Heart right ventricle (tissue), 16 donors: ENCODE measurements at regions not wholly inside any gene's neighbourhood (a gene's known extent, or its start where the extent isn't known, plus 50 kb on each side); places are given as distances from the start of the nearest gene placed in this dataset.

Source experiments
- ATAC-seq, 8 donors: fragments of 200-7000 bp; cut with Tn5 transposase; one replicate each; pipeline ENCODE4 v1.9.1; 2020; ENCODE audit warnings: mild to moderate bottlenecking in 8 of 8, moderate library complexity in 8 of 8, moderate number of reproducible peaks in 1 of 8
- DNase-seq, 2 donors: peaks; one replicate each; pipeline ENCODE4 v3.0.0-alpha.2; 2020
- H3K27ac ChIP-seq, 10 donors: fragments of 200-600 bp; sonication (generic) in 2 of 10; one replicate each; pipeline versions ENCODE4 v1.5.0 to v1.8.0; 2020 to 2022; ENCODE audit warnings: mild to moderate bottlenecking in 3 of 10
- H3K27me3 ChIP-seq, 7 donors: fragments of 200-600 bp; one replicate each; pipeline ENCODE4 v1.8.0; 2021 to 2022; ENCODE audit warnings: mild to moderate bottlenecking in 2 of 7
- H3K36me3 ChIP-seq, 9 donors: fragments of 200-600 bp; sonication (generic) in 1 of 9; one replicate each; pipeline versions ENCODE4 v1.5.0 to v1.8.0; 2020 to 2022; ENCODE audit warnings: mild to moderate bottlenecking in 2 of 9
- H3K4me1 ChIP-seq, 9 donors: fragments of 200-600 bp; sonication (generic) in 1 of 9; one replicate each; pipeline versions ENCODE4 v1.5.0 to v1.8.0; 2020 to 2022; ENCODE audit warnings: mild to moderate bottlenecking in 4 of 9
- H3K4me3 ChIP-seq, 10 donors: fragments of 200-600 bp; sonication (generic) in 2 of 10; one replicate each; pipeline versions ENCODE4 v1.5.0 to v1.8.0; 2020 to 2022; ENCODE audit warnings: mild to moderate bottlenecking in 7 of 10, moderate library complexity in 2 of 10
- H3K9me3 ChIP-seq, 11 donors: fragments of 200-600 bp in 10 of 11; sonication (generic) in 2 of 11; one replicate each; pipeline versions ENCODE4 v1.5.0 to v1.8.0; 2013 to 2022; ENCODE audit warnings: mild to moderate bottlenecking in 2 of 11, control low read depth in 1 of 11, moderate library complexity in 1 of 11
- WGBS, 2 donors: extraction: QIAGEN DNeasy Blood & Tissue Kit; methylation state at CpG; one replicate each; pipeline ENCODE4 v1.1.7; 2013; ENCODE audit warnings: inconsistent platforms in 1 of 2; 5-methylcytosine and 5-hydroxymethylcytosine counted together
- intact Hi-C, 10 donors: fragments of 100-400 bp; cut with DNase I; formaldehyde crosslinking; loops; one replicate each; pipeline versions ENCODE4 v1.11.1 to v1.14.2; 2022
- TF ChIP-seq, protein P1 (sequence below), 9 donors: fragments of 200-600 bp; sonication (generic) in 2 of 9; IDR thresholded peaks; one replicate each; pipeline versions ENCODE4 v1.5.0 to v1.8.0; 2021 to 2022; ENCODE audit warnings: antibody characterized with exemption in 9 of 9, mild to moderate bottlenecking in 5 of 9, moderate library complexity in 1 of 9
- donor health status: Arrhythmogenic right ventricular cardiomyopathy.
- donor health status: ischemic (EF 13 %, LVEDD 7.1; RV severe dilation, severe dysfunction).
- donor health status: healthy with polysubstance abuse.
- donor health status: DM: no; HTN: yes; CAD: no.
- donor health status: DM: no; HTN: no; CAD: no.
- donor health status: ischemic (EF 25% LVEDD 6.9; RV normal size, moderate dysfunction).
- donor health status: ischemic (EF 25% LVEDD 5.7; RV mildly dilated, moderate dysfunction).
- donor health status: healthy.
- donor health status: DM: yes; HTN: yes; CAD: no.
- donor health status: Ischemic cardiomyopathy.
- donor health status: ischemic (EF 35%, LVEDD 5.7; RV mildly dilated, moderate dysfunction).
- donor health status: nonischemic (EF 11% LVEDD 7.7; RV severe dilation, severe dysfunction).
- donor health status: DM: yes; HTN: yes; CAD: no.
- donor health status: PGD.
- donor health status: ischemic (EF 29% LVEDD 5.4; RV normal size, mild dysfunction).
- donor health status: nonischemic (EF 23%, LVEDD 6.1; RV moderate dilation, normal function).

DNA sequence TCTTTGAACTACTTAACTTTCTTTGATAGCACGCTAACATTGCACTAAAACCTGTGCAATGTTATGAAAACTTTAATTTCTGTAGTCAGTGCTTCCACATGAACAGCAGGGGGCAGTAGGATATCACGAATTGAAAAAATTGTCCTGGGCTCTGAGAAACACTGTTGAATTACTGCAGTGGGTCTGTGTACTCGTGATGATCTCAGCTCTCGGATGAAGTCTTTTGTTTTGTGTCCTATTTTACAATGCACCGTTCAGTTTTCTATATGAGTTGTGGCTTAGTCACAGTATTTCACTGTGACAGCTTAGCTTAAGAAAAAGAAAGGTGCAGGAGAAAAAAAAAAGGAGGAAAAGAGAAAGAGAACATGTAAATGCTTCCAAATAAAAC lies 141.3 kb upstream of the CCDC54 start:
- TF ChIP-seq, protein P1, sequence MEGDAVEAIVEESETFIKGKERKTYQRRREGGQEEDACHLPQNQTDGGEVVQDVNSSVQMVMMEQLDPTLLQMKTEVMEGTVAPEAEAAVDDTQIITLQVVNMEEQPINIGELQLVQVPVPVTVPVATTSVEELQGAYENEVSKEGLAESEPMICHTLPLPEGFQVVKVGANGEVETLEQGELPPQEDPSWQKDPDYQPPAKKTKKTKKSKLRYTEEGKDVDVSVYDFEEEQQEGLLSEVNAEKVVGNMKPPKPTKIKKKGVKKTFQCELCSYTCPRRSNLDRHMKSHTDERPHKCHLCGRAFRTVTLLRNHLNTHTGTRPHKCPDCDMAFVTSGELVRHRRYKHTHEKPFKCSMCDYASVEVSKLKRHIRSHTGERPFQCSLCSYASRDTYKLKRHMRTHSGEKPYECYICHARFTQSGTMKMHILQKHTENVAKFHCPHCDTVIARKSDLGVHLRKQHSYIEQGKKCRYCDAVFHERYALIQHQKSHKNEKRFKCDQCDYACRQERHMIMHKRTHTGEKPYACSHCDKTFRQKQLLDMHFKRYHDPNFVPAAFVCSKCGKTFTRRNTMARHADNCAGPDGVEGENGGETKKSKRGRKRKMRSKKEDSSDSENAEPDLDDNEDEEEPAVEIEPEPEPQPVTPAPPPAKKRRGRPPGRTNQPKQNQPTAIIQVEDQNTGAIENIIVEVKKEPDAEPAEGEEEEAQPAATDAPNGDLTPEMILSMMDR (IDR thresholded peaks at IDR 0.05): peak; percentile 79 to 94 (median 89)
- Histone ChIP-seq H3K27ac (peak overlapping the region in 9 of 10 donors; percentile 26 to 76 (median 58)), H3K27me3 (no peaks in the 10 kb centered on the region), H3K4me3 (peak overlapping the region; percentile 22 to 61 (median 50)), H3K4me1 (peaks cover 0 to 25% (median 11%) of the 10 kb centered on the region in 9 donors), H3K36me3 (no peaks in the 10 kb centered on the region), H3K9me3 (no peaks in the 10 kb centered on the region)
- DNase-seq: peak in 1 of 2 donors; percentile 78
- intact Hi-C loops: loop anchor here (2.0 to 10.0 kb wide), 15 partner anchors 36 to 689 kb away; partner anchors contain the start of gene BBX (in 3 of the 10)
- ATAC-seq: peak; percentile 64 to 81 (median 72)
- WGBS, 2 donors: 2% methylated on average over 5 of the region's 5 CpGs

- H3K27ac ChIP-seq: peak overlapping the region in 7 of 10 donors; percentile 40 to 76 (median 58)
- H3K36me3 ChIP-seq: no peaks in the 10 kb centered on the region
- ATAC-seq: no peak
- H3K4me3 ChIP-seq: no peak overlapping the region
- H3K9me3 ChIP-seq: no peaks in the 10 kb centered on the region
- intact Hi-C loops: loop anchor here (2.0 to 10.0 kb wide), 15 partner anchors 36 to 688 kb away; partner anchors contain the start of gene BBX (in 3 of the 10)
- DNase-seq: no peak
- WGBS, 2 donors: 84 to 89% methylated on average over 4 of the region's 4 CpGs
- peaks cover 0 to 32% (median 14%) of the 10 kb centered on the region in 9 donors for H3K4me1 ChIP-seq
- H3K27me3 ChIP-seq: no peaks in the 10 kb centered on the region
- TF ChIP-seq, protein P1 (IDR thresholded peaks at IDR 0.05): no peak
These were observed 140.4 kb upstream of the CCDC54 start for GRCh38 chr3:107236655-107237337.

GRCh38 chr3:107238787-107239186 lies 138.5 kb upstream of the CCDC54 start:
- no peaks in the 10 kb centered on the region for H3K9me3 ChIP-seq
- H3K36me3 ChIP-seq: no peaks in the 10 kb centered on the region
- no peak overlapping the region for H3K27ac ChIP-seq
- intact Hi-C loops: loop anchor here (5.0 to 10.0 kb wide), 14 partner anchors 34 to 686 kb away; partner anchors contain the start of gene BBX (in 3 of the 10)
- TF ChIP-seq, protein P1 (IDR thresholded peaks at IDR 0.05): no peak
- H3K4me3 ChIP-seq: no peak overlapping the region
- peaks cover 0 to 51% (median 19%) of the 10 kb centered on the region in 9 donors for H3K4me1 ChIP-seq
- WGBS, 2 donors: 85 to 91% methylated on average over 2 of the region's 2 CpGs
- no peak for ATAC-seq
- H3K27me3 ChIP-seq: no peaks in the 10 kb centered on the region
- no peak for DNase-seq

DNA sequence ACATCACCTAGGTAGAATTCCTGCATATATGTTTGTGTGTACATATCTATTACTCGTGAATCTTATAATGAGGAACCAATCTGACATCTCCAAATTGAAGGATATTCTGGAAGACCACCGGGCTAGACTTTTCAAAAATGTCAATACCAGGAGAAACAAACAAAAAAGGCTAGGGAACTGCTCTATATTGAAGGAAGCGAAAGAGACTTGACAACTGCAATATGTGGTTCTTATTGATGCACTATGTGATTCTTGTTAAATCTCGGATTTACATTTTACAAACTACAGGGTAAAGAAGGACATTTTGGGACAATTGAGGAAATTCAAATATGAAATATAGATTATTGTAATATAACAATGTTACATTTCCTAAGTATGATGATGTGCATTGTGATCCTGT lies 137.5 kb upstream of the CCDC54 start:
- no peak for ATAC-seq
- WGBS, 2 donors: 89 to 92% methylated on average over 4 of the region's 4 CpGs
- Histone ChIP-seq H3K4me1 (peaks cover 0 to 51% (median 19%) of the 10 kb centered on the region in 9 donors), H3K27me3 (no peaks in the 10 kb centered on the region), H3K4me3 (peak overlapping the region; percentile 72 to 95 (median 85)), H3K27ac (peak overlapping the region in 5 of 10 donors; percentile 76 to 90 (median 80)), H3K9me3 (no peaks in the 10 kb centered on the region), H3K36me3 (peaks cover 0 to 3% (median 0%) of the 10 kb centered on the region in 9 donors)
- TF ChIP-seq, protein P1 (IDR thresholded peaks at IDR 0.05): no peak
- intact Hi-C loops: loop anchor here (5.0 to 10.0 kb wide), 16 partner anchors 33 to 685 kb away; partner anchors contain the start of gene BBX (in 4 of the 10)
- DNase-seq: no peak
